HG03039 (cell line): ENCODE measurements at regions not wholly inside any gene's neighbourhood (a gene's known extent, or its start where the extent isn't known, plus 50 kb on each side); places are given as distances from the start of the nearest gene placed in this dataset.

Source experiments
- ATAC-seq: cut with Tn5 transposase; IDR thresholded peaks from one replicate; pipeline ENCODE4 v1.9.1; 2021; ENCODE audit warnings: mild to moderate bottlenecking, moderate library complexity; ENCODE audit not compliant: unreplicated experiment

- no peak for ATAC-seq
Measured at GRCh38 chr6:147621263-147621662, 112.8 kb downstream of the SAMD5 start.

DNA sequence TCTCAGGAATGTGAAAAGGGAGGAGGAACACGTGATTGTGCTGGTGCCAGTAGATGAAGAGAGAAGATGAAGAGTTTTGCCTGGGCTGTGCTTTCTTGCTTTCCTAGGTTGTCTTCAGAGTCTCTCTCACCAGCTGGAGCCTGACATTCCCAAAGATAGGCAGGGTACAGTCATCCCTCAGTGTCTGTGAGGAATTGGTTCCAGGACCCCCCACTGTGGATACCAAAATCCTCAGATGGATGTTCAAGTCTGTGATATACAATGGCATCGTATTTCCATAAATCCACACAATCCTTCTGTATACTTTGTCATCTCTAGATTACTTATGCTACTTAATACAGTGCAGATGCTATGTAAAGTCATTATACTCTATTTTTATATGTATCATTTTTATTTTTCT lies 113.5 kb downstream of the SAMD5 start:
- no peak for ATAC-seq

DNA sequence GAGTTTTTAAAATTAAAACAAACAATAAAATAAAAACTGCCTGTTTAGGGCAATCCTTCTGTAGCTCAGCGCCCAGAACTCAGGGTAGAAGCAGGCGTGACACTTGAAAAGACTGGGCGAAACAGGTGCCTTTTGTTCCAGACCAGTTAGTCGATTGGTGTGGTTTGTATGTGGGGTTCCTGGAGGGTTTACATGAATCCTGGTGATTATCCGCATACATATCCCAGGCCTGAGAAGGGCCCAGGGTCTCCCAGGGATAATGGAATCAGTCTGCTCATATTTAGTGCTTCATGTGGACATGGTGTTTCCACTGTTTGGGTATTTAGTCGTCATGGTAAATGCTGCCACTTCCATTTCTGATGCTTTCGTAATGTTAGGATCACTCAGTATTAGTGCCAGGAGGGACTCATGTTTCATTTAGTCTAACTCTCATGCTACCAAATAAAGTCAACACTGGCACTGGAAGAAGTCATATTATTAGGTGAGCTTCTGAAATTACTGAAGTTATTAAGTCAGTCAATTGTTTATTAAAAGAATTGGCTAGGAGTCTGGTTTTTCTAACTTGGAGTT lies 116.5 kb downstream of the SAMD5 start:
- ATAC-seq, result no peak

GRCh38 chr6:147625946-147626345 lies 117.5 kb downstream of the SAMD5 start:
- no peak for ATAC-seq

- no peak for ATAC-seq
Measured at GRCh38 chr6:147627411-147627810, 118.9 kb downstream of the SAMD5 start.

DNA sequence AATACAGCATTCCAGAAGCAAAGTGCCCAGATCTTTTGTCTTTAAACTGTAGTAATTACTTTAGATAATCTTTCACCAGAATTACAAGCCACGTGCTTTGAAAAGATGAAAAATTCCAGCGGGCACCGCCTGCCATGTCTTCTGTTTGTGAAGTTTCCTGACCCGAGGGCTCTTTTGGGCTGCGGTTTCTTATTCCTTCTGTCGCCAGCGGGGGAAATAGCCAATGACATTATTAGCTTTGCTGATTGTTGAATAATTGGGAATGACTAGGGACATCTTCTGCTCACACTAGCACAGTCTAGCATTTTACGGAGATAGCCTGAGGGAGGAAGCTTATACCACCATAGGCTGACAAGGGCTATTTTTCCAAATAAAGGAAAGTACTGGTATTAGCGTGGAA lies 124.7 kb downstream of the SAMD5 start:
- ATAC-seq, result no peak

- no peak for ATAC-seq
Measured at GRCh38 chr6:147637620-147638195, 129.2 kb downstream of the SAMD5 start.

GRCh38 chr6:147639279-147639678 lies 130.8 kb downstream of the SAMD5 start:
- no peak for ATAC-seq

GRCh38 chr6:147640606-147641005 lies 132.1 kb downstream of the SAMD5 start:
- no peak for ATAC-seq

DNA sequence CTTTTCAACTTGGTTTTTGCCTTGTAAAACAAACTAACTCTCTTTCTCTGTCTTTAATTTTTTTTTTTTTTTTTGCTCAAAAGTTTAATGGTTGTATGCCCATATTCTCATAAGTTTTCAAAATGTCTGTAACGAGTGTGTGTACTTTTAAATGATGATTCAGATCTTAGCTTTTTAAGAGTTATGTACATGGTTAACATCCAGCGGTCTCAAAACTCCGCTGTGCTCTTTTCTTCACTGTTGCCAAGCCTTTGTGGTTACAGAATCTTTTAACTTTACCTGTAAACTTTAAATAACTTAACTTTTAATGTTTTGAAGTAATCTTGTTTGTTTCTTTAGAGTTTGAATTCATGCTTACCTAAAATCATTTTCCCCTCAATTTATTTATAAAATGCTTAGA lies 133.0 kb downstream of the SAMD5 start:
- ATAC-seq, result no peak

GRCh38 chr6:147642458-147642857 lies 134.0 kb downstream of the SAMD5 start:
- ATAC-seq, result no peak

DNA sequence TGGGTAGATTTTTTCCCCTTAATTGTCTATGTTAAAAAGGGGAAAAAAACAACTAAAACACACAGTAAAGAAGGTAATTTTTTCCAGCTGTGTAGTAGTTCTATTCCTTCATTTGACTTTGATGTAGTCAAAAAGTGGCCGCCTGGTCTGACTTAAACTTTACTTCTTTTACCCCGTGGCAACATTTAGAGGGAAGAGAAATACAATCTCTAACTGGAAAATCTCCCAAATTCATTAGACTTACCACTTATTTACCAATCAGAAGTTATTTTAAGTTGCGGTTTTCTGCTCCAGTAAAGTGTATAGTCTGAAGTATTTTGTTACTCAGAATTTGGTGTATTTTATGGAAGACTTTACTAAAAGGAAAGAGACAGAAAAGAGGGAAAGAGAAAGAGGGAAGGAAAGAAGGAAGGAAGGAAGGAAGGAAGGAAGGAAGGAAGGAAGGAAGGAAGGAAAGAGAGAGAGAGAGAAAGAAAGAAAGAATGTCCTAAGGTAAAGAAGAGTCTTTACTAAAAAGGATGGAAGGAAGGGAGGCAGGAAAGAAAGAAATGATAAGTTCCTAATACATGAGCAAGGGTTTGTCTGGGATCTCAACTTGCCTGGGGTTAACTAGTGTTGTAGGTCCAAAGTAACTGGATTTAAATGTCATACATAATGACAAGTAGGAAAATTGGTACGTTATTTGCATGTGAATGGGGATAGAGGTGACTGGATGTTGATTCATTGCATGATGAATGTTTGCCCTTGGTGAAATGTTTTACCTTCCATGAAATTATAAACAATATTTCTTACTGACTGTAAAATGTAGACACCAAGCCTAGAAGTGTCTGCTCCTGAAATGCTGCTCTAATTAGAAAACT lies 135.1 kb downstream of the SAMD5 start:
- ATAC-seq, result no peak

- ATAC-seq, result no peak
Measured at GRCh38 chr6:147648916-147649315, 140.4 kb downstream of the SAMD5 start.

DNA sequence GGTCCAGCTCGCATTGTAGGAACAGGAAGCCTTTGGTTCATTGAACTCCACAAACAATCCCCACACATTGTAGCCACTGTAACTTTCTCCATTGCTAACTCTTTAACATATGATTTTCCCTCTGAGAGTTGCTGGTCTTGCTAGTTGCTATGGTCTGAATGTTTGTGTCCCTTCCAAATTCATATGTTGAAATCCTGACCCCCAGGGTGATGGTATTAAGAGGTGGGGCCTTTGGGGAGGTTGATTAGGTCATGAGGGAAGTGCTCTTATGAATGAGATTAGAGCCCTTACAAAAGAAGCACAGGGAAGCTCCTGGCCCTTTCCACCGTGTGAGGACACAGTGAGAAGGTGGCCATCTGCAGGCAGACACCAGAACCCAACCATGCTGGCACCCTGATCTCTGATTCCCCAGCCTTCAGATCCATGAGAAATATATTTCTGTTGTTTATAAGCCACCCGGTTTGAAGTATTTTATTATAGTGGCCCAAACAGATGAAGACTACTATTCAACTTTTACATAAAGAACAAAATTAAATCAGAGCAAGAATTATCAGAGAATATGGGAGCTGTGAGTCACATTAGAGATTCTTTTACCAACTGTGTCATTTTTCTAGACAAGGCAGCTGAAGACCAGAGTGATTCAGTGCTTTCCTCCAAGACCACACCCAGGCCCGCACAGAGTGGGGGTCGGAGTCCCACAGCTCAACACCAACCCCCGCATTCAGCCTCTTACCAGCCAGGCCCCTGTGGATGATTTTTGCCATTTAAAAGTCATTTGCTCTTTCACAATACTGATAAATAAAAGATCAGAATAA lies 143.0 kb downstream of the SAMD5 start:
- no peak for ATAC-seq

DNA sequence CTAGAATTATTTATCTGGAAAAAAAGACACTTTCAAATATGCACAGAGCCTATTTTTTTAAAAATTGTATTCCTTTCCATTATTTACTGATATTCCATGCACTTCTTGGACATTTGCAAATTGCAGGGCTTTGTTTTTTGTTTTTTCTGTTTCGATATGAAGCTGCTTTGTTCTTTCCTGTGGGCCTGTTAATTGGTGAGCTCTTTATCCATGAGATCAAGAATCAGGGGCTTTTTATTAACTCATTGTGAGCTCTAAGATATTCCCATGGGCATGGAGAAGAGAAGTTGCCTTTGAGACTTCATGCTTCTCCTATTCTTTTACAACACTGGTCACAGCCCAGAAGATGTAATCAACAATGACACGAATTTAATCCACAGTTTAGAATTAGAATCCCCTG lies 145.1 kb downstream of the SAMD5 start:
- ATAC-seq, result no peak

DNA sequence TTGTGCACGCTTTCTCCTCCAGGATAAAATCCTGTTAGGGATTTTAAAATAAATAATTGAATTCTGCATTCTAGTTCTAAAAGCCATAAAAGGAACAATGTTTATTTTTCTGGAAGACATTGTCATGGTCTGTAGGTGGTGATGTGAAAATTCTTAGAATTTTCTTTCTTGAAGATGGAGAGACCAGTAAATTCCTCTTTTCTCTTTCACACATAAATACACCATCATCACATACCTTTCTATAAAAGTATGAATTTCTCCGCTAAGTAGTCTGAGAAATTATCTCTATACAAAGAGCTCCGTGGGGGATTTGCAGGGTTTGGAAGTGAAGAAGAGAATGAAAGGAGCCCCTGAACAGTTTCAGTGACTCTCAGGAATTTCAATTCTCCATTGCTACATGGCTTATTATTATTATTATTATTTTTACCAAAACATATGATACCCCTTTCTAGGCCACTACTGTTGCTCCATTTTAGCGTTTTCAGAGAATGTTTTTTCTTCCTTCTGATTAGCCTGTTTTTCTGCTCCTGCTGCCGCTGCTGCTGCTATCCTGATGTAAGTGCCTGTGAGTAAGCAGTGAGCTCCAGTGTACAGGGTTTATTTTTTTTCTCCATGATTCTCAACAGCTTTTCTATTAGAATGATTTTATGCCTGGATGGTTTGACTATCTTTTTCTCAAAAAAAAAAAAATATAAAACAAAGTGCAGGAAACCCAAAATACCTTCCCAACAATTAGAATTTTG lies 145.8 kb downstream of the SAMD5 start:
- ATAC-seq, result no peak

DNA sequence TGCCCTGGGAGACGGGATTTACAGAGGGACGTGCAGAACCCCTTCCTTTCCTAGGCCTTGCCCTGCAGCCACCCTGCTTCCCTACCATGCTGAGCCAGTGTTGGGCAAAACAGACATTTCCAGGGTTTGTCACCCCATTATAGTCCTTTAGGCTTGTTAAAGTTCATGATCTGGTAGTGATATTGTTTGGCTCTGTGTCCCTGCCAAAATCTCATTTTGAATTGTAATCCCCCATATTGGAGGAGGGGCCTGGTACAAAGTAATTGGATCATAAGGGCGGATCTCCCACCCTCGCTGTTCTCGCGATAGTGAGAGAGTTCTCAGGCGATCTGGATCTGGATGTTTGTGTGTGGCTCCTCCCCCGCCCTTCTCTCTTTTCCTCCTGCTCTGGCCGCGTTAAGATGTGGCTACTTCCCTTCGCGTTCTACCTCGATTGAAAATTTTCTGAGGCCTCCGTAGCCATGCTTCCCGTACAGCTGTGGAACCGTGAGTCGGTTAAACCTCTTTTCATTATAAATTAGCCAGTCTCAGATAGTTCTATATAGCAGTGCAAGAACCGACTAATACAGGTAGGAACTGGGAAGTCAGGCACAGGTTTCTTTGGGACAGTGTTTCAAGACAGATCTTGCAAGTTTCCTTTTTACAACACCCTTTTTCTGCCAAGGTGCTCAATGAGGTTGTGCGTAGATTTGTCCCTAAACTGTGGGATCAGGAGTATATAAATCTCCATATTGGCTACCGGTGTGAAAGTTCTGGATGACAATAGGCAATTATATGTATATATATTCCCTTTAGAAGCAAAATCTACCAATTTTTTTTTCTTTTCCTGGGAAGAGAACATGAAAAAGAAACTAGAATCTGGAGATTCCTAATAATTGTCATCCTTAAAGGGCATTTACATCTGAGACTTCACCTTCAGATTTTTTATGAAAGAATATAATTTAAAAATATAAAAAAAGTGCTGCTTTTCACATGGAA lies 152.1 kb downstream of the SAMD5 start:
- ATAC-seq, result no peak

- ATAC-seq, result no peak
Measured at GRCh38 chr6:147662646-147663045, 154.2 kb downstream of the SAMD5 start.

- ATAC-seq, result no peak
Measured at GRCh38 chr6:147664092-147664491, 155.6 kb downstream of the SAMD5 start.

DNA sequence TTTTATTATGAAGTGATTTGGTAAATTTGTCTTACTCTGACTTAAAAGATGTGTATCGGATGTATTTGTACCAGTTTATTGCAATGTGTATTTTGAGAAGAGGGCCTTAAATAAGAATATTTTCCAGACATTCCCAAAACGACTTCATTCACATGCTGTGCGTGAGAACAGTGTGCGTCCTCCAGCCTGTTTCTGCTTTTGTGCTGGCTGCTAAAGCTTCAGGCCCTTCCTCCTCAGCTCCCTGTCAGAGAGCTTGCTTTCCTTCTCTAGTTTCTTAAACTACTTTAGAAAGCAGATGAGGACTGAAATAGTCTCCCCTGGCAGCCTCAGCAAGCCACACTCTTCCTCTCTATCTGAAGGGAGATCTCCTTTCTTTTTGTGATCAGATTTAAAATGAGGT lies 157.8 kb downstream of the SAMD5 start:
- ATAC-seq, result no peak
